GM21515 (cell line): ENCODE measurements at regions not wholly inside any gene's neighbourhood (a gene's known extent, or its start where the extent isn't known, plus 50 kb on each side); places are given as distances from the start of the nearest gene placed in this dataset.
A peak's percentile ranks its signal among the peaks of the same experiment; 100 is the strongest.
"Not testable (repeated sequence)": the region's sequence is repeated elsewhere in the genome, so short reads cannot be mapped to it uniquely, and the experiment has no call there.

Experiments used
- ATAC-seq: cut with Tn5 transposase; IDR thresholded peaks from one replicate; pipeline ENCODE4 v1.9.1; 2021; ENCODE audit not compliant: unreplicated experiment

DNA sequence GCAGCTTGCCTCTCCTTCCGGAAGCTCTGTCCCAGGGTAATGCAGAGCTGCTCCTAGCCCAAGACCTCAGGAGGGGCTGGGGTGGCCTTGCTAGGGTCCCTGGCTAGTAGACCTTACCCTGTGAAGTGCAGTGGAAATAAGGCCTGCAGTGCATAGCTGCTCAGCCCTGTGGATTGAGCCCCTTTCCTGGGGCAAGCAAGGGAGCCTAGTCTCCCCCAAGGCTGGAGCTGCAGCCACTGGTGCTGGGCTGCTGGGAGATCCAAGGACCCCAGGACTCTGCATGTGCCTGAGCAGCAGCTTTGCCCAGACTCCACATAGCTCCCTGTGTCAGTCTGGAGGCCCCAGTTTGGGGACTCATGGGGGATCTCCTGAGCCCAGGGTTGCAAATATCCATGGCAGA, 57.9 kb downstream of the FANCF start:
- ATAC-seq, result no peak

DNA sequence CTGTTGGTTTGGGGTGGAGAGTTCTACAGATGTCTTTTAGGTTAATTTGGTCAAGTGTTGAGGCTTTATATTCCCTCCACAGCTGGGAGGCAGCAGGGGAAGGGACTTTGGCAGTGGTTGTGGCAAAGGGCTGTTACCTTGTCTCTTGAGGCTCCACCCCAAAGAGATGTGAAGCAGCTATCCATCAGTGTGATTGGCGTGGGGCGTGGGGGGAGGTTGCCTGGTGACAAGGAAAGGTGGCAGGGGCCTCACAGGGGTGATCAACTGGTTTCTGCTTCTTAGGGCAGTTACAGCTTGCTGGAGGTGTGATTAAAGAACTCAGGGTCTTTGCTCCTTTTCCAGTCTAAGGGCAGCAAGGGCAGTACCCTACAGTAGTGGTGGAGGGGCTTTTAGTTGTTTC, 59.3 kb downstream of the FANCF start:
- no peak for ATAC-seq

DNA sequence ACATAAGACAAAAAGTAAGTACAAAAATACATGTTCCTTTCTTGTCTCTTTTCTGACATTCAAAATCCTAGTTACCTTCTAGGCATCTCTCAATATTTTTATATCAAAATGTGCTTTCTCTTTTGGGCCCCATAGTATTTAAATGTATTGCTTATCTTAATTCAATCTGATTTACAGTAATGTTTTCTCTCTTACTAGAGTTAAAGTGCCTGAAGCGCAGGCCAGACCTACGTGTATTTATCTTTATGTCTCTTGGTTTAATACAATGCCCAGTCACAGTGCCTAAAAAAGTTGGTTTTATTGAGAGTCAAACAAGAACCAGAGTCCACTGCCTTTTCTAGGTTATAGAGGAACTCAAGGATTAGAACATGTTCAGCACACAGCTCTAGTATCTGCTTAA, 64.3 kb downstream of the FANCF start:
- ATAC-seq, result no peak

DNA sequence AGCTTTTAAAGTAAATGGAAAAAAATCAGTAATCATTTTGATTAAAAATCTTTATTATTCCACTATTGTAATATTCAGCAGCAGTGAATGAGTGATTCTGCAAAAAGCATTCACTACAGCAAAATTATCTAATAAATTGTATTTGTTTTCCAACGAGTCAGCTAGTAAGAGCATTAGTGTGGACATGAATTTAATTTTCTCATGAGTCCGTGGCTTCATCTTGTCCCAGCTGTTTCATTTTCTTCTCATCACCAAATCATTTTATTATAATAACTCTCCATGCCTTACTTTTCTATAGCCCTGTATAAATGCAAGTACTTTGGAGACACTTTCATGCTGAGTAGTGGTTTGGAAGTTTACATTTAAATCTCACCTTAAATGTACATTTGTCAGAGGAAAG, 66.2 kb downstream of the FANCF start:
- no peak for ATAC-seq

DNA sequence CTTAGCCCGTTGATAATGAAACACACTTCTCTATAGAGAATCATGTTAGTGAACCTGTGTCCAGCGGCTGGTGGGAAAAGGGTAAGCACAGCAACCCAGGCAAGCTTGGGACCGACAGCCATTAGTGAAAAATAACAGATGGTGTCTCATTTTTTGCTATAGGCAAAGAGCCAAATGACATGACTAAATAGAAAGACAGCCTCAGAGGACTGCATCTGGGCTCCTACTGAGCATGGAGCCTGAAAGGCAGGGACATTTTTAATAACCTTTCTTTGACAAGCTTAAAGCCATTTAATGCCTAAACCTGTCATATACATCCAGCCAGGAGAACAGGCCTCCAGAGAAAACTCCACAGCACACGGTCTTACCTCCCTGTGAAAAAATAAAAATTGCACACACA, 67.0 kb downstream of the FANCF start:
- ATAC-seq, result no peak

DNA sequence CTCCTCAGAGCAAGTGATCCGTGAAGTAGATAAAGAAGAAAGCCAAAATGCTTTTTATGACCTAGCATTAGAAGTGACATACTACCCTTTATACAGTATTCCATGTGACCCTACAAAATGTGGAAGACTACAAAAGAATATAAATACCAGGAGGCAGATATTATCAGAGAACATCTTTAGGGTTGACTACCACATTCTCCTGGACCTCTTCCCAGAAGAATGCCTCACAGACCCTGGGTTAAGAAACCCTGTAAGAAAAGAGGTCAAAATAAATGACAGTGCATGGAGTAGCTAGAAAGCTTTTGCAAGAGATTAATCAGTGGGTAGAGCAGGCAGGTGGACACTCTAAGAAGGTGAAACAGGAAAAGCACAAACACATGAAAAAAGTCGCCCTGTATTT, 69.2 kb downstream of the FANCF start:
- ATAC-seq, result no peak

DNA sequence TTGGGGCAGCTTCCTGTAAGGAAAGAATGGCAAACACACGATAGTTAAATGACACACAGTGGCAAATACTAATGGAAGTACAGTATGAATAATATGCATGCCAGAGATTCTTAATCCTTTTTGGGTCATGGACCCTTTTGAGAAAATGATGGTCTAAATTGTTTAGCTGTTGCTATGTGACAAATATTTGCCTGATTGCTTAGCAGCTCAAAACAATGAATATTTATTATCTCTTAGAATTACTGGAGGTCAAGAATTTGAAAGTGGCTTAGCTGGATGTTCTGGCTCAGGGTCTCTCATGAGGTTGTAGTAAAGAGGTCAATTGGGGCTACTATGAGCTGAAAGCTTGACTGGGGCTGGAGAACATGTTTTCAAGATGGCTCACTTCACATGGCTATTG, 69.7 kb downstream of the FANCF start:
- no peak for ATAC-seq

DNA sequence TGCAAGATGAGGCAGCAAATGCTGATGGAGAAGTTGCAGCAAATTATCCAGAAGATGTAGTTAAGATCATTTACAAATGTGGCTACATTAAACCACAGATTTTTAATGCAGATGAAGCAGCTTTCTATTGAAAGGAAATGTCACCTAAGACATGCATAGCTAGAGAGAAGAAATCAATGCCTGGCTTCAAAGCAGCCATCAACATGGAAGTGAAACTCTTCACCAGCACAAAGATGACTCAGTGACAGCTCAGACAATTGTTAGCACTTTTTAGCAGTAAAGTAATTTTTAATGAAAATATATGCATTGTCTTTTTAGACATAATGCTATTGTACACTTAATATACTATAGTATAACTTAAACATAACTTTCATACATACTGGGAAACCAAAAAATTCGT, 71.4 kb downstream of the FANCF start:
- peak; percentile 79 for ATAC-seq

DNA sequence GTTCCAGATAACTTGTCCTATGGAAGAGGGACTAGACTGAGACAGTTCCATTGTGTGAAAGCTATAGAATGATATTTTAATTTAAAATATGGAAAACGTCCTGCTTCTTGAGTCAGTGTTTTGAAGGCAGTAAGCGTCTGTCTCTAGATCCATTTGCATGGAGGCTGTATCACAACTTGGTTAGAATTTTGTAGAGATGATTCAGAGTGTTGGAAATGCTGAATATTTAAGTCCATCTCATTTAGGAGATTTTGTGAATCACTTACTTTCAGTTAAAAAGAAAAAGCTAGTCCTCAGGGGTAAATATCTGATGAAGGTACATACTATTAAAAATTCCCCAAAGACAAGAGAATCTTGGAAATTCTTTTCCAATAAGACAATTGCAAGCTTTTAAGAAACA, 72.7 kb downstream of the FANCF start:
- ATAC-seq, result no peak

DNA sequence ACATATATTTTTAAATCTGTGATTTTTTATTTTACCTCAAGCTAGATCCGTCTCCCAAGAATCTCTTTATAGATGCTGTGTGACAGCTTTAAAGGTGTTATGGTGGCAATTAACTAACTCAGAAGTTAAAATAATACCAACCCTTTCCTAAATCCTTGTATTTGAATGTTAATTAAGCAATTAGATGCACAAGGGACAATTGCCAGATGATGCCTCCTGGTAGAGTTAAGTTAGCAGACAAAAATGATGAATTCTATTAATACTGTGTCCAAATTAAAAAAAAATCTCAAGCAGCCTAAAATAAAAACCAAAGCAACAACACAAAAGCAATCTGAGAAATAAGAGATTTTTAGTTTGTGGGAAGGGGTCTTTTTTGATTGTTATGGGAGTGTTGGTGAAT, 78.9 kb downstream of the FANCF start:
- ATAC-seq, result no peak

DNA sequence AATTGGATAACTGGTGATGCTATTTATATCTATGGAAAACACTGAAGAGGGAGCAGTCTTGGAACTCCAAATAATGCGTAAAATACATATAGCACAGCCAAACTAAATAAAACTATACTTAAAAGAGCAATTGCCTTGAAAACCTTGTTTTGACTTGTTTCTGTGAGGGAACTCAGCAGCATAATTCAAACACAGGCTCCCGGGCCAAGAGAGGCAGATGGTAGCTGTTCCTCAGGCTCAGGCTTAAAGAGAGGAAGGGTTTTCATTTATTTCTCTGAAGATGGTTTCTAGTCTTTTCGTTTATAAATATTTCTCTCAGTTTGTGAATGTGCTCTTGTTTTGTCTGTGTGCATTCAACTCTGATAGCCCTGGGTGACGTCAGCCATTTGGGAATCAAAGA, 82.4 kb downstream of the FANCF start:
- ATAC-seq, result no peak

DNA sequence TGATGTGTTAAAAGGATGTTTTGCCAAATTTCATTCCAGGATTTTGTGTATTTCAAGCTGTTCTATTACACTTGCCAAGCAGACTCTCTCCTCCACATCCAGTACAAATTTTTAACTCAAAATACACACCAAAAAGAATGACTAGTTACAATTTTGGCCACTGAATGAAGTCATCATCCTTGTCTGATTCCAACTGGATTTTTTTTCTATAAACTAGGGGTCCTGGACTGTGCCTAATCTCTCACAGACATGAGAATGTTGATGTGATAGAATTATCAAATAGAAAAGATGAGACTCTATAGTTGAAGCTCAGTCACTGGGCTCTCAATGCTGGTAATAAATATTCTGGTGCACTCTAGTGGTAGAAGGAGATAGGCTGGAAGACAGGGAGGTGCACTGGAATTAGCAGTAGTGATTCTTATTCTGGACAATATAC, 85.8 kb downstream of the FANCF start:
- no peak for ATAC-seq

DNA sequence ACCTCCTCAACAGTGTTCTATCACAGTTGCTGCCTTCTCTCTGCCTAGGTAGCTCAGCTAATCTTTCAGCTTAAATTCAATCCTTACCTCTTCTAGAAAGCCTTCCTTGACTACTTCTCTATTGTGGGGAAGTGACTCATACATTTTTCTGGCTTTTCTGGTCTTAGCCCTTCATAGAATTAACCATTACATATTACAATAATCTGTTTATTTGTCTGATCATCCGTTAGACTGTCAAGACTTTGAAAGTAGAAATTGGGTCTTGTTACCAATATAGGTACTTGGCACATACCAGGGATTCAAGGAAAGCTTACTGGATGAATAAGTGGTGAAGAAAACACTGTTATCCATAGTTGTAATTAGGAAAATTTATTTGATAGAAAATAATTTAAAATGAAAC, 89.6 kb downstream of the FANCF start:
- ATAC-seq, result no peak

DNA sequence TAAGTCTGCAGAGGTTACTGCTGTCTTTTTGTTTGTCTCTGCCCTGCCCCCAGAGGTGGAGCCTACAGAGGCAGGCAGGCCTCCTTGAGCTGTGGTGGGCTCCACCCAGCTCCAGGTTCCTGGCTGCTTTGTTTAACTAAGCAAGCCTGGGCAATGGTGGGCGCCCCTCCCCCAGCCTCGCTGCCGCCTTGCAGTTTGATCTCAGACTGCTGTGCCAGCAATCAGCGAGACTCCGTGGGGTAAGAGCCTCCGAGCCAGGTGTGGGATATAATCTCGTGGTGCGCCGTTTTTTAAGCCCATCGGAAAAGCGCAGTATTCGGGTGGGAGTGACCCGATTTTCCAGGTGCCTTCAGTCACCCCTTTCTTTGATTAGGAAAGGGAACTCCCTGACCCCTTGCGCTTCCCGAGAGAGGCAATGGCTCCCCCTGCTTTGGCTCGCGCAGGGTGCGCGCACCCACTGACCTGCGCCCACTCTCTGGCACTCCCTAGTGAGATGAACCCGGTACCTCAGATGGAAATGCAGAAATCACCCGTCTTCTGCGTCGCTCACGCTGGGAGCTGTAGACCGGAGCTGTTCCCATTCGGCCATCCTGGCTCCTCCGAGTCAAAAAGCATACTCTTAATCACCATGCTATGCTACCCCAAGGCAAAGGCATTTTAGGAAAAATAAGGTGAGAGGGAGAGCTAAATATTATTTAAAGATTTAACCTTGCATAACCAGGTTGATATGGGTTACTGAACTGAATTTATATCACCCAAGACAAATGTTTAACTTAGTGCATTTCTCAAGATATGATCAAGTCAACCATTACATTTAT, 96.8 kb downstream of the FANCF start:
- ATAC-seq, result not testable (repeated sequence)

DNA sequence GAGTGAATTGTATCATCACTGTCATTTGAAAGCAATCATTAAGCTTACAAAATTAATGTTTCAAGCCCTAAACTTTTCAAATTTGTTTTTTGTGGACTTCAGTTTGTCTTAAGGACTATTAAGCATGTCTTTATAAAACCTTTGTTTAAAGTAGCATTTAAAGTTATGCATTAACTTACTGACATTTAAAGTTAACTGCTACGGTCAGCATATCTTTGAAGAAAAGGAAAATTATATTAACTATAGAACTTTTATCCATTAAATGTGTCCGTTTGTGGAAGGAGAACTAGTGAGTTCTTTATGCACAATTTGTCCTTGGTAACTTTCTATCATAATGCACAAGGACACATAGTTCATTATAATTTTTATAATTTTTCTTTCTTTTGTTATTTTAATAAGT, 103.4 kb downstream of the FANCF start:
- no peak for ATAC-seq

DNA sequence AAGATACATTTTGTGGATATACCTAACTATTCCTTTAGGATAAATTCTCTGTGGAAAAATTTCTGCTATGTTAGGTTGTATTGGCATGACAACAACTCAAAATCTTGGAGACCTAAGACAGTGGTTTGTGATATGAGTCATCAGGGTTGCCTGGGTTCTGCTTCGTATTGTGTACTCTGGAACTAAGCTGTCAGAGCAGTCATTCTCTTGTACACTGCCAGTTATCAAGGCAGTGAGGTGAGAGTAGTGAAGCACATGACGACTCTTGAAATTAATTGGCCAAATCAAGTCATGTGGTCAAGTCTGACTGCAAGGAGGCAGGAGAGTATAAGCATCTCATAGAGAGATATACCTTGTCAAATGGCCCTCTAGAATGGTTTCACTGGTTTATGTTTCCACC, 104.4 kb downstream of the FANCF start:
- ATAC-seq, result no peak

DNA sequence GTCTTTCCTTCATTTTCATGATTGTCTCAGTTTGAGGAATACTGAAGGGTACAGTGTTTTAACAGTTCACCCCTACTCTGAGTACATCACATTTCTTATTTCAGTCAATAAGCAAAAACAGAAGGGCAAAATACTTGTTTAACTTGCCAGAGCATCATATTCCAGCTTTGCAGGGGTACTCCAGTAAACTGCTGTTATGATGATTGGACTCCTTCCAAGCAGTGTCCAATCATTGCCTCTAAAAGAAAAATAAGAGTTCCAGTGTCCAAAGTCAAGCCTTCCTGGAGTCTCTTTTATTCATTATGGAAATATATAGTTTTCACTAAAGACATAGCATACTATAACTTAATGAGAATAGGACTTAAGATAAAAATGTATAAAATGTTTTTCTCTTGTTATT, 105.1 kb downstream of the FANCF start:
- ATAC-seq, result no peak

DNA sequence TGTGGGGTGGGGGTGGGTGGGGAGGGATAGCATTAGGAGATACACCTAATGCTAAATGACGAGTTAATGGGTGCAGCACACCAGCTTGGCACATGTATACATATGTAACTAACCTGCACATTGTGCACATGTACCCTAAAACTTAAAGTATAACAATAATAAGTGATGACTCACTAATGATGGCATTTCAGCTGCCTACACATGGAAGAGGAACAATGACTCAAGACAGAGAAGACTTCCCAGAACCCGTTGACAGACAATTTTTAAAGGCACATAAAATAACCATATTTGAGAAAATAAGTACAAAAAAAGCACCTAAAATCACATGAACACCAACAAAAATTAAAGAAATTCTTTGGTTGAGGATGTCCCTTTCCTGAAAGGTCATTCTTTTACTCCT, 107.3 kb downstream of the FANCF start:
- not testable (repeated sequence) for ATAC-seq

DNA sequence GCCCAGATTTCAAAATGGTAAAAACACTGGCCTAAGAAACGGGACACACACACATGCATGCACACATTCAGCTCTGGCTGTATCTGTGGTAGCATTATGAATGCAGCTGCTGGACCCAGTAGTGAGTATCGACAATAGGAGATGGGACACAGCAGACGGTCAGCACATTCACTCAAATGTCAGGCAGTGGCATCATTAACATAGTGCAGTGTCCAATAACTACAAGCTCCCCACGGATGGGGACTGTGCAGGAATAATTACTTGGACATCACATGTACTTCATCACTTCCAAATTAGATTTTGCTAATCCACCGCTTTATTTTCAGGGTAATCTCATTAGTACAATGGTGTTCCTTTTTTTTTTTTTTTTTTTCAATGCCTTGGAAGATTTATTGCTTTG, 109.5 kb downstream of the FANCF start:
- no peak for ATAC-seq

DNA sequence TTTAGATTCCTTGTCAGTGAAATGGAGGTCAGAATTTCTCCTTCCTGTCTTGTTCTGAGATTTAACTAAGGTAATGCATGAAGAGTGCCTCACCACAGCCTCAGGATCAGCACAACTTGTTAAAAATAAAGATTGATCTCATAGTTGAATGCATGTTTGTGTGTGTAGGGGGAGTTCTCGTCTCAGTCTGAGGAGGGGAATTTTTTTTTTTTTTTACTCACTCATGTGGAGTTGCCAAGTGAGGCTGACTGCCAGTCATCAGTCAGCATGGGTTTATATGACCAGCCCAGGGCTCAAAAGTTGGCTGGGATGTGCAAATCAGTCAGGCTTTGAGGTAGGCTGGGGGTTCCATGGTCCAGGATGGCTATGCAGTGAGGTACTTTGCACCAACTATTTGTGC, 113.2 kb downstream of the FANCF start:
- no peak for ATAC-seq

DNA sequence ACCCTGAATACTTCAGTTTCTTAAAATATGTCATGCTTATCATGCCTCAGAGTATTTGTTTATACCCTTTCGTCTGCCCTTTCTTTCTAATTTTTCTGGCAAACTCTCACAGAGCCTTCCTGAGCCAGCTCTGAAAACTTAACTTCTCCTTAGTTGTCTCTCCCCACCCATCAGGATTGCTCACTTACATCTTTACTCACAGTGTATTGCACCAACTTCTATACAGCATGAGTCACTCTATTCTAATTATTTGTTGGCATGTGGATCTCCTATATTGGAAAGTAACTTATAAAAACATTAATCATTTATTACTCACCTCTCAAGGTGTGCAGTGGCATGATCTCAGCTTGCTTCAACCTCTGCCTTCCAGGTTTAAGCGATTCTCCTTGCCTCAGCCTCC, 114.9 kb downstream of the FANCF start:
- ATAC-seq, result no peak

DNA sequence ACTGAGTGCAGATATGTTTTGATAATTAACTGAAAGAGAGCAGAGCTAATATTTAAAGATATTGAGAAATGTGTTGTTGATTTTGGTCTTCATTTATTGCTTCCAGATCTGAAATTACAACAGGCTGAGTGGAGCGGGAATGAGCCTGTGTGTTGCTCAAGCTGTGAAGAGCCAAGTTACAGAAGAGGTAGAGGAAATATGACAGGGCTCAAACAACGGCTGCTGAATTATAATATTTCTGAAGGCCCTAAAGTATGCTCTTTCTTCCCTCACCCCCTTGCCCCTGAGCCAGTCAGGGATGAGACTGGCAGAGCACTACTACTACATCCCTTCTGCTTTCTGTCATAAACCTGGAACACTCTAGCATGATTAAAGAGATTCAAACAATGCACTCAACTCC, 115.6 kb downstream of the FANCF start:
- no peak for ATAC-seq

DNA sequence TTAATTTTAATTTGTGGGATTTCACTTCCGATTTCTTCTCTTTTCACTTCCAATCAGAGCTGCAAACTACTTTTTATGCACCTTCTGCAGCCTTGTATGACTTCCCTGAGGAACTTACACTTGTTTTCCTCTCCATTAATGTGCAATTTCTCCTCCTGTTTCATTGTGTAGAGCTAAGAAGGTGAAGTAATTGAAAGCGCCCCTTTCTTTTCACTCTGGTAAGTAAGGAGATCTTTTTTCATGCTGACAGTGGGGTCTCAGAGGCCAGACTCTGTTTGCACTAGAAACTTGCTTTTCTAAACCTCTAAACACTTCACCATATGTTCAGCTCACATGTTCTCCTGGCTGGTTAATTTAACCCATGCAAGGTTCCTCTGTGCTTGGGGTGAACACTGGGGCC, 117.0 kb downstream of the FANCF start:
- no peak for ATAC-seq
